IMR-90 (cell line): ENCODE measurements at regions not wholly inside any gene's neighbourhood (a gene's known extent, or its start where the extent isn't known, plus 50 kb on each side); places are given as distances from the start of the nearest gene placed in this dataset.

ENCODE experiments used
- ATAC-seq: fragments of 200-7000 bp; cut with Tn5 transposase; 2 replicates; pipeline ENCODE4 v1.9.1; 2020; ENCODE audit warnings: low read depth, mild to moderate bottlenecking, moderate library complexity
- BruUV-seq: library from RNA; stranded (reverse); fragments of 400-500 nt; replicated peaks from 2 replicates; lab custom pipeline; 2021; lab: Mats Ljungman, UMichigan
- CTCF ChIA-PET: fragments of 300-600 bp; formaldehyde crosslinking; extraction: SDS; loops from one replicate; lab custom pipeline; 2021; ENCODE audit warnings: antibody characterized with exemption; lab: Yijun Ruan, JAX
- POLR2A ChIA-PET: fragments of 300-600 bp; sonication (Branson Sonifier 250); formaldehyde crosslinking; loops from one replicate; lab custom pipeline; 2022; ENCODE audit warnings: antibody characterized with exemption; ENCODE audit not compliant: unreplicated experiment; lab: Charles Lee
- DNase-seq: peaks from one replicate; pipeline ENCODE4 v3.0.0; 2013
- H2AFZ ChIP-seq: replicated peaks from 2 replicates; pipeline ENCODE3; 2013; ENCODE audit warnings: low read length, mild to moderate bottlenecking; ENCODE audit not compliant: poor library complexity
- H2AK5ac ChIP-seq: 2 replicates; pipeline ENCODE4 v1.6.1; 2013; ENCODE audit warnings: low read depth, low read length, inconsistent platforms
- H2AK9ac ChIP-seq: replicated peaks from 2 replicates; pipeline ENCODE3; 2013; ENCODE audit warnings: mild to moderate bottlenecking, low read depth, low read length, moderate library complexity; ENCODE audit not compliant: poor library complexity
- H2BK120ac ChIP-seq: 2 replicates; pipeline ENCODE4 v1.6.1; 2013; ENCODE audit warnings: low read depth, low read length, inconsistent platforms
- H2BK15ac ChIP-seq: 3 replicates; pipeline ENCODE4 v1.6.1; 2013; ENCODE audit warnings: low read depth, low read length, inconsistent platforms
- H2BK20ac ChIP-seq: 2 replicates; pipeline ENCODE4 v1.6.1; 2013; ENCODE audit warnings: low read depth, mild to moderate bottlenecking, inconsistent platforms, low read length, moderate library complexity
- H2BK5ac ChIP-seq: 2 replicates; pipeline ENCODE4 v1.6.1; 2013; ENCODE audit warnings: mild to moderate bottlenecking, low read depth, low read length, inconsistent platforms; ENCODE audit not compliant: poor library complexity, severe bottlenecking
- H3K14ac ChIP-seq: replicated peaks from 2 replicates; pipeline ENCODE4 v1.6.1; 2013; ENCODE audit warnings: low read depth, low read length, inconsistent platforms
- H3K18ac ChIP-seq: 2 replicates; pipeline ENCODE4 v1.6.1; 2013; ENCODE audit warnings: low read depth, low read length, control low read depth
- H3K23ac ChIP-seq: 2 replicates; pipeline ENCODE4 v1.6.1; 2013; ENCODE audit warnings: low read depth, low read length, inconsistent platforms
- H3K27ac ChIP-seq: 2 replicates; pipeline ENCODE4 v1.5.1; 2013; ENCODE audit warnings: mild to moderate bottlenecking, control low read depth, low read length; ENCODE audit not compliant: insufficient read depth
- H3K27me3 ChIP-seq: 2 replicates; pipeline ENCODE4 v1.6.1; 2013; ENCODE audit warnings: low read length; ENCODE audit not compliant: control insufficient read depth, insufficient read depth
- H3K36me3 ChIP-seq: 2 replicates; pipeline ENCODE4 v1.6.1; 2013; ENCODE audit warnings: low read length, mixed read lengths; ENCODE audit not compliant: control insufficient read depth, insufficient read depth
- H3K4ac ChIP-seq: 2 replicates; pipeline ENCODE4 v1.6.1; 2013; ENCODE audit warnings: low read depth, low read length, inconsistent platforms
- H3K4me1 ChIP-seq: 2 replicates; pipeline ENCODE4 v1.6.1; 2013; ENCODE audit warnings: low read length, mixed read lengths; ENCODE audit not compliant: control insufficient read depth, insufficient read depth
- H3K4me2 ChIP-seq: 2 replicates; pipeline ENCODE4 v1.6.1; 2013; ENCODE audit warnings: low read depth, mild to moderate bottlenecking, control low read depth, low read length, moderate library complexity
- H3K4me3 ChIP-seq: 2 replicates; pipeline ENCODE4 v1.5.1; 2013; ENCODE audit warnings: low read depth, mild to moderate bottlenecking, control low read depth, low read length, moderate library complexity; ENCODE audit not compliant: insufficient read depth
- H3K56ac ChIP-seq: 2 replicates; pipeline ENCODE4 v1.6.1; 2013; ENCODE audit warnings: low read length, inconsistent platforms; ENCODE audit not compliant: insufficient read depth; ENCODE audit errors: extremely low read depth
- H3K79me1 ChIP-seq, 2 experiments: 2 replicates each; pipeline ENCODE4 v1.6.1; 2013; ENCODE audit warnings: low read length in 2 of 2, inconsistent platforms in 1 of 2, low read depth in 1 of 2
- H3K9ac ChIP-seq: 2 replicates; pipeline ENCODE4 v1.6.1; 2013; ENCODE audit warnings: low read depth, low read length, control low read depth
- H3K9me1 ChIP-seq: 2 replicates; pipeline ENCODE4 v1.6.1; 2013; ENCODE audit warnings: low read length, inconsistent platforms; ENCODE audit not compliant: insufficient read depth
- H3K9me3 ChIP-seq: 2 replicates; pipeline ENCODE4 v1.6.1; 2013; ENCODE audit warnings: low read length; ENCODE audit not compliant: control insufficient read depth, insufficient read depth
- H4K20me1 ChIP-seq: 2 replicates; pipeline ENCODE4 v1.6.1; 2013; ENCODE audit warnings: low read length, inconsistent platforms; ENCODE audit not compliant: insufficient read depth
- H4K5ac ChIP-seq: 2 replicates; pipeline ENCODE4 v1.6.1; 2013; ENCODE audit warnings: mild to moderate bottlenecking, low read depth, low read length, control low read depth
- H4K8ac ChIP-seq, 2 experiments: 2 replicates each; pipeline ENCODE4 v1.6.1; 2013; ENCODE audit warnings: low read depth in 2 of 2, low read length in 2 of 2, control low read depth in 1 of 2, inconsistent platforms in 1 of 2
- H4K91ac ChIP-seq: 2 replicates; pipeline ENCODE4 v1.6.1; 2013; ENCODE audit warnings: low read depth, low read length, inconsistent platforms; ENCODE audit not compliant: insufficient read depth
- FOS ChIP-seq: fragments of 150-350 bp; IDR thresholded peaks from 2 replicates; pipeline ENCODE4 v1.6.1; 2016; ENCODE audit warnings: low read depth, low read length
- NFE2L2 ChIP-seq: fragments of 150-350 bp; IDR thresholded peaks from 2 replicates; pipeline ENCODE4 v1.6.1; 2016; ENCODE audit warnings: low read depth, mild to moderate bottlenecking, low read length
- POLR2A ChIP-seq: IDR thresholded peaks from 2 replicates; pipeline ENCODE4 v1.6.1; 2012; ENCODE audit warnings: mild to moderate bottlenecking, low read depth, low read length
- RCOR1 ChIP-seq: IDR thresholded peaks from 2 replicates; pipeline ENCODE4 v1.6.1; 2012; ENCODE audit warnings: mild to moderate bottlenecking, low read length, improper control_type of control experiment; ENCODE audit not compliant: insufficient replicate concordance
- RFX5 ChIP-seq: IDR thresholded peaks from 2 replicates; pipeline ENCODE4 v1.8.0; 2012; ENCODE audit warnings: low read depth, mild to moderate bottlenecking, low read length, moderate library complexity
- WGBS, 2 experiments: methylation state at CpG; one replicate each; pipeline versions ENCODE4 v1.1.5 to v1.1.7; 2013; ENCODE audit warnings: missing lambda C conversion rate in 2 of 2; ENCODE audit not compliant: insufficient read length in 1 of 2; ENCODE audit errors: extremely low coverage in 2 of 2; 5-methylcytosine and 5-hydroxymethylcytosine counted together
- dilution Hi-C: fragments of 300-500 bp; cut with HindIII; formaldehyde crosslinking; loops from one replicate; pipeline ENCODE4 v1.14.3; 2018; ENCODE audit warnings: low sequenced_read_pairs; ENCODE audit not compliant: unreplicated experiment
- in situ Hi-C: fragments of 300-500 bp; cut with MboI; formaldehyde crosslinking; loops from 3 replicates; pipeline ENCODE4 v1.14.3; 2019; ENCODE audit warnings: low sequenced_read_pairs, inconsistent platforms, mixed read lengths
- intact Hi-C: fragments of 100-400 bp; cut with micrococcal nuclease; formaldehyde crosslinking; loops from 2 replicates; pipeline ENCODE4 v1.10.0; 2022

DNA sequence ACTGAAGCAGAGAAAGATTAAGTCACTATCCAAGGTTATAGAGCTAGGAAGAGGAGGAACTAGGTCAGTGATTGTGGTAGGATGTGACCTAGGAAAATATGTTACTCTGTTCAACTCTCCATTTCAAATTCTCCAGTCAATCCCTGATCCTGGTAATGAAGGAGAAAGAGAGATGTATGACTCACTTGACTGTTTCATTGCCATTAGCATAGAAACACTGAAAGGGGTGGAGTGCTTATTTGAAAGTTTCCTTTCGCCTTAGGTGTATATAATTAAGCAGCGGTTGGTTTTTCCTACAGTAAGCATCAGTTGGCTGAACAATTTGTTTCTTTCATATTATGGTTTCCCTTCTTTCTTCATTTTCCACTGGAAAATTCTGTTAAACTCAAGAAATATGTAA, 198.1 kb upstream of the CSNK1A1L start:
- no peaks in the 10 kb centered on the region for H4K20me1 ChIP-seq
- no peak overlapping the region for H3K4me3 ChIP-seq
- ATAC-seq (no peak), DNase-seq (peak; percentile 4)
- no CpG with 5 or more reads among the region's 2 CpGs for WGBS, 2 experiments
- no peak overlapping the region for H3K23ac ChIP-seq
- no peak overlapping the region for H3K56ac ChIP-seq
- H3K27me3 ChIP-seq, result no peaks in the 10 kb centered on the region
- H2AK5ac ChIP-seq, result no peak overlapping the region
- H3K4me2 ChIP-seq, result no peak overlapping the region
- H3K36me3 ChIP-seq, result no peaks in the 10 kb centered on the region
- no peak overlapping the region for H3K18ac ChIP-seq
- H4K91ac ChIP-seq, result no peak overlapping the region
- no peak overlapping the region for H4K5ac ChIP-seq
- H3K9me3 ChIP-seq, result no peaks in the 10 kb centered on the region
- H3K27ac ChIP-seq, result no peak overlapping the region
- H2AFZ ChIP-seq, result no peak overlapping the region
- peaks cover 6% of the 10 kb centered on the region; the same call in 1 of the 2 replicates for H3K4me1 ChIP-seq
- no peak overlapping the region for H2BK15ac ChIP-seq
- intact Hi-C loops, result no loop called here
- no peak for TF ChIP-seq POLR2A
- TF ChIP-seq FOS, result no peak
- TF ChIP-seq RFX5, result no peak
- no peak for TF ChIP-seq NFE2L2
- TF ChIP-seq RCOR1, result no peak
- H4K8ac ChIP-seq, result no peak overlapping the region
- H3K9me1 ChIP-seq, result no peaks in the 10 kb centered on the region
- no peak overlapping the region for H2BK20ac ChIP-seq
- no peak overlapping the region for H2BK120ac ChIP-seq
- no peaks in the 10 kb centered on the region for H3K79me1 ChIP-seq
- H2AK9ac ChIP-seq, result no peak overlapping the region
- no peak overlapping the region for H3K14ac ChIP-seq
- no peak overlapping the region for H3K9ac ChIP-seq
- no TSS peak for BruUV-seq
- dilution Hi-C loops, result no loop called here
- ChIA-PET CTCF (no interaction called here), POLR2A (no interaction called here)
- H2BK5ac ChIP-seq, result no peak overlapping the region
- H3K4ac ChIP-seq, result no peak overlapping the region
- in situ Hi-C loops, result no loop called here
